HG02588 (cell line): ENCODE measurements at regions not wholly inside any gene's neighbourhood (a gene's known extent, or its start where the extent isn't known, plus 50 kb on each side); places are given as distances from the start of the nearest gene placed in this dataset.
"Not testable (repeated sequence)": the region's sequence is repeated elsewhere in the genome, so short reads cannot be mapped to it uniquely, and the experiment has no call there.

ENCODE experiments used
- ATAC-seq: cut with Tn5 transposase; IDR thresholded peaks from one replicate; pipeline ENCODE4 v1.9.1; 2021; ENCODE audit warnings: mild to moderate bottlenecking, moderate library complexity; ENCODE audit not compliant: unreplicated experiment

DNA sequence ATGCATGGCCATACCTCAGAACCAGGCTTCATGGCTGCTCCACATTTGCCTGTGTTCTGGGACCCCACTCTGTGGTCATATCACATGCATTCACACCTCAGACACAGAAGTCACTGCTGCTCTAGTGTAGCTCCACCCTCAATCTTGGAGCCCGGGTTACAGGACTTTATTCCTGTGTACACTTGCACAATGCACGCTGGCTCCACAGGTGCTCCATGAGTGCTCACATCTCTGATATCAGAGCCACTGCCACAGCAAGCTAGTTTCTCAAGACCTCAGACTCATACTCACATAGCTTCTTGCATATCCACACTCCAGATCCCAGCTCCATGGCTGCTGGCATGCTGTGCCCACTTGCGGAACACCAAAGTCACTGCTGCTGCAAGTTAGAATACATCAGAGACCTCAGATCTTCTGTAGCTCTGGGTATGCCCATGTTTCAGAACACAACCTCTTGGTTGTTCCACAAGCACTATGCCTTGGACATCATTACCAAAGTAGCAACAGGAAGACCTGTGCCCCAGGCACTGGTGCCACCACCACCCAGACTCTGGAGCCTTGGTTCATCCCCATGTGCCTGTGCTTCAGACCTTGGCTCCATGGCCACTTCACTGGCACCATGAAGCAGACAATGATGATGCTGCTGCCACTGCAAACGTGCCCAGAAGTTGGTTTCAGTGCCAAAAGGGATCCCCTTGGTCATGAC is 269.5 kb upstream of the PCDH20 start:
- no peak for ATAC-seq

DNA sequence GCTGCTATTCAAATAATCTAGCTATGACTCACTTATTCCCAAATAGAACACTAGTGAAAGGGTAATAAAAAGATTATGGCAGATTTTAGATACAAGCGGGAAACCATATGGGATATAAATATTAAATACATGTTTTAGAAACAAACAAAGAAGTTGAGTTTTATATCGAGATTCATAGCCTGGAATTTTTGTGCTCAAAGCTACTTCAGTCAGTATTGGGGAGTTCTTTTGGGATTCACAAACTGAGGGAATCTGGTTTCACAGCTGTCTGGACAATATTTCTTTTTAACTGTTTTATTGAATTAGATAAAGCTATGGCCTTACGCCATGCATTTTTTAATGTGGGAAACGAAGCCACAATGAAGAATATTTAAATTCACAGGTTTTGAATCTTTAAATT is 257.1 kb upstream of the PCDH20 start:
- no peak for ATAC-seq

DNA sequence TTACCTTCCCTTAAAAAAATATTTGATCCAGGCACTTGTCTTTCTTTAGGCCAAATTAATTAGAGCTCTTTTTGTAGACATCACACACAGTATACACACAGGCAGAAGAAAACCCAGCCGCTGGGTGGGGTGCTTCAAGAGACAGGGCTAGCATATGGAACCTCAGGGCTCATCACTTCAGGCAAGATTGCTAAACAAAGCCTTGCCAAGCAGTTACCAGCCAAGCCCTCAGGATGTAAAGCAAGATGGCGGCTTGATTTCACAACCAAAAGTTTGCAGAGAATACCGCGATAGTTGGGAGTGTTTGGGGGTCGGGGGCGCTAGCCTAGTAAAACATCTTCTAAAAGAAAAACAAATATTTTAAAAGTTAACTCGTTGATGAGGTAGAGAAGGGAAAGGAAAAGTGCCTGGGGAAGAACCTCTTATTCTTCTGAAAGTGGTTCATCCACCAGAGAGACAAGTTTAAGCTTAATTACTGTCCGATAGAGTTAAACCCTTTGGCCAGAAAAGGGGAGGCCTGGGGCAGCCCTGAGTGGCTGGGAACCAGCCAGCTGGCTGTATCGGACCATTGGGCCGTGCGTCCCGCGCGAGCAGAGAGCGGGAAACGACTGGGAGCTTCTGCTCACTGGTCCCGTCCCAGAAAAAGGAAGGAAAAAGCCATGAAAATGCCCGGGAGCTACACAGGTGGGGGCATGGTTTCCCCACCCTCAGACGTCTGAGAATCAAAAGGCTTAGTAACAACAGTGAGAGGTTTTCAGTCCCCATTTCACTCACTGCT is 254.9 kb upstream of the PCDH20 start:
- ATAC-seq = no peak

DNA sequence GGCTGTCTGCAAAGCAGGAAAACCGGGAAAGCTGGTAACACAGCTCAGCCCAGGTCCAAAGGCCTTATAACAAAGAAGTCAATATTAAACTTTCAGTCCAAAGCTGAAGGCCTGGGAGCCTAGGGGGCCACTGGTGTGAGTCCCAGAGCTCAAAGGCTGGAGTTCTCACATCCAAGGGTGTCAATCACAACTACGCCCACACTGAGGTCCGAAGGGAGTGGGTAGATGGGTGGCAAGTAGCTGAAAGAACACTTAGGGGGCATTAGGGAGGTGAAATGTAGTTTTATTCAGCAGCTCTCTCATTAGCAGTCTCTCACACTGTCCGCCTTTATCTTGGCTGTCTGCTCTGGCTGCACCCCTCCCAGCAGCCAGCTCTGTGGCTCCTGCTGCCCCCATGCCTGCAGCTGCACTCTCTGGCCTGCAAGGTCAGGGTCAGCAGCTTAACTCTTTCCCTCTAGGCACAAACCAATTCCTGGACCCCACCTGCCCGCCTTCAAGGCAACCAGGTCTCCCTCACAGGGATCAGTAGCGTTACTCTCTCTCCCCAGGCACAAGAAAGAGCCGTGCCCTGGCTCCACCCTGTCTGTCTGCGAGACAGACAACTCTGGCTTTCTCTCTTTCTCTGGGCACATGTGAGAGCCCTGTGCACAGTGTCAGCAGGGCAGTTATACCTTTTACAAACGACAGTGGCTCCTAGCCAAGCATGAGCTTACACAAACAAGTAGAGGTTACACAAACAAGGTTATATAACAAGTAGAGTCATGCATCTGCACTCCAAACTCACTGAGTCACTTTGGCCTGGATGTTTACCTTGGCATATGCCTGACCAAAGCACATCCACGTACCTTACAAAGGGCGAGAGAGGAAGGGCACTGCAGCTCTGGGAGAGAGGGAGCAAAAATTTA is 249.4 kb upstream of the PCDH20 start:
- no peak for ATAC-seq

DNA sequence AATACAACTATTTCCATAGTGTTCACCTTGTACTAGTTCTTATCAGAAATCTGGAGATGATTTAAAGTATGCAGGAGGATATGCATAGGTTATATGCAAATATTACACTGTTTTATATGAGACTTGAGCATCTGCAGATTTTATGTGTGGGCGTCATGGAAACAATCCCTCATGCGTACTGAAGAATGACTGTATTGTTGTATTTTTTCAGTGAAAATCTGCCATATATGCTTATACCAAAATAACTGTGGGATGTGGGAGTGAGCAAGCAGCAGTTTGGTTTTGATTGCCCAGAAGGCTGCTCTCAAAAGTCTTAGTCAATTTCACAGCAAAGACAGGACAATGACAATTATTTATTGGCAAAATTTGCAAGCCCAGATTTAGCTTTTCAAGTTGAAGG is 238.8 kb upstream of the PCDH20 start:
- no peak for ATAC-seq

DNA sequence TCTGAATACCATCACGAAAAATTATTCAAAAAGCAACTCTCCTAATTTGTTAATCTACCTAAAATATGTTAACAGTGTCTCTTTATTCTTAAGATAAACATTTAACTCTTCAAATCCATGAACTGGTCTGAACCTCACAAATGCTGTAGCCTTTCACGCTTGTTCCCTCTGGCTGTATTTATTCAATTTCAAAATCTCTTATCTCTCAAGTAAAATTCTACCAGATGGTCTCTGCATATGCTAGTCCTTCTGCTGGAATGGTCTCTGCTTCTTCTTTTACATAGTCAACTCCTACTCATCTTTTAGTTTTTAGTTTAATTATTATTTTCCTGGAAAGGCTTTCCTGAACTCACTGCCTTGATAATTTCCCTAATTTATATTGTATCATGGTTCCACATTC is 232.9 kb upstream of the PCDH20 start:
- ATAC-seq = no peak

DNA sequence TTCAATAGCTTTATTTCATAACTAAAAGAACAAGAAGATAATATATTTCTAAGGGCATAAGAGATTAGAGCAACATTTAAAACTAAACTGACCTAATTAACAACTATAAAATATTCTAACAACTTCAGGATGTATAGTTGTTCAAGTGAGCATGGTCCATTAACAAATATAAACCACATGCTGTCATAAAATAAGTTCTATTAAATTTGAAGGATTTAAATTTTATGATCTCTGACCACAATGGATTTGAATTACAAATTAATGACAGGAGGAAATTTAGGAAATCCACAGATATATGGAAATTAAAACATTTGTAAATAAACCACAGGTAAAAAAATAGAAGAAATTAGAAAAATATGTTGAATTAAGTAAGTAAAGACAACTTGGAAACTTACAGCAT is 196.5 kb upstream of the PCDH20 start:
- ATAC-seq = no peak

DNA sequence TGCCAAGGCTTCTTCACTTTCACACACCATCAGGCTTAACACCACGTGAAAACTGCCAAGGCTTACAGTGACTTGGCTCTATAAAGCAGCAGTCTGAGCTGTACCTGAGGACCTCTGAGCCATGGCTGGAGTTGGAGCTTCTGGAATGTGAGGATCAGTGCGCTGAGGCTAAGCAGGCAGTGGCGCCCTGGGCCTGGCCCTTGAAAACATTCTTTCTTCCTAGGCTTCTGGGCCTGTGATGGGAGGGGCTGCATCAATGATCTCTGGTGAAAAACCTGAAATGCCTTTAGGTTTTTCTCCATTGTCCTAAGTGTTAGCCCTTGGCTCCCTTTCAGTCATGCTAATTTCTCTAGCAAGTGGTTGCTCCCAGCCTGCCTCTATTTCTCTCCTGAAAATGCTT is 192.5 kb upstream of the PCDH20 start:
- no peak for ATAC-seq

DNA sequence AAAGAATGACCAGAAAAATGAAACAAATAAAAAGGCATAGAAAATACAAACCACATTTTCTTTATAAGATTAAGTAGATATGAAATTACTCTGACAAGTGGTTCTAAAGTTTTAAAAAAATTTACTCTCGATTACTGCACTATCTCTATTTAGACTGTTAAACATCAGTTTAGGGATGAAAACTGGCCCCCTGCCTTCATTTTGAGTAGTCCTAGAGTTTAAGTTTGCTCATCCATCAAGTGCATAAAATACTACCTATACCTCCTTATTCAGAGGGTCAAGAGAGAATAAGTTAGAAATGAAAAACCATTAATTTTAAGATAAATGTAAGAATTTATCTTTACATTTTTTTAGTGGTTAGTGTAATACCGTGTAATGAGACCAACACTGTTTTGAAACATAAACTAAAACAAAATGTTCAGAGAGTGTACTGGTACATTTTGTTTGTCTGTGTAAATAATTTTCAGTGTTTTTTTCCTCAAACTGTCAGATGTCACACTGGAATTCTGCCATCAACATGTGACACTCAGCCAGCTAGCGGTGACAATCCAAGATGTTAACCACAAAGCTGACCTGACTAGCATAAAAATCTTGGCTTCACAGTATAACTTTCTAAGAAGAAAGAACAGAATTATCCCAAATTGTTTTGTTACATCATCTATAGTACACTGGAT is 184.8 kb upstream of the PCDH20 start:
- ATAC-seq = no peak

DNA sequence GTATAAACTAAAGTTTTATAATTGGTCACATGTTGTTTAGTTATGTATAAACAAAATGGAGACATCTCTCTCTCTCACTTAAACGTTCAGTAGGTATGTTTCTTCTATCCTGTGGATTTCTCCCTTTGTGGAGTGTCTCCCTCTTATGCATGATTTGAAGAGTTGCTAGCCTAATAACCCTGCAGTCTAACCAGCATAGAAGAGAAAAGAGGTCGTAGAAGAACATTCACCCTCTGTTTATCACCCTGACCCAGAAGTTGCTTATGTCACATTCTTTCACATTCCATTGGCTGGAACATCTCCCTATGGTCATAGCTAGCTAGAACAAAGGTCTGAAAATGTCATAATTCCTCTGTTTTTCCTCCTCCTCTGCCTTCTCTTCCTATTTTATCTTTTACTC is 176.8 kb upstream of the PCDH20 start:
- ATAC-seq = no peak

DNA sequence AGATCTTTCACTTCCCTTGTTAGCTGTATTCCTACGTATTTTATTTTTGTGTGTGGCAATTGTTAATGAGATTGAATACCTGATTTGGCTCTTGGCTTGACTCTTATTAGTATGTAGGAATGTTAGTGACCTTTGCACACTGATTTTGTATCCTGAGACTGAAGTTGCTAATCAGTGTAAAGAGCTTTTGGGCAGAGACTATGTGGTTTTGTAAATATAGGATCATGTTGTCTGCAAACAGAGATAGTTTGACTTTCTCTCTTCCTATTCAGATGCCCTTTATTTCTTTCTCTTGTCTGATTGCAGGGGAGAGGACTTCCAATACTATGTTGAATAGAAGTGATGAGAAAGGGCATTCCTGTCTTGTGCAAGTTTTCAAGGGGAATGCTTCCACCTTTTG is 160.3 kb upstream of the PCDH20 start:
- ATAC-seq = no peak

DNA sequence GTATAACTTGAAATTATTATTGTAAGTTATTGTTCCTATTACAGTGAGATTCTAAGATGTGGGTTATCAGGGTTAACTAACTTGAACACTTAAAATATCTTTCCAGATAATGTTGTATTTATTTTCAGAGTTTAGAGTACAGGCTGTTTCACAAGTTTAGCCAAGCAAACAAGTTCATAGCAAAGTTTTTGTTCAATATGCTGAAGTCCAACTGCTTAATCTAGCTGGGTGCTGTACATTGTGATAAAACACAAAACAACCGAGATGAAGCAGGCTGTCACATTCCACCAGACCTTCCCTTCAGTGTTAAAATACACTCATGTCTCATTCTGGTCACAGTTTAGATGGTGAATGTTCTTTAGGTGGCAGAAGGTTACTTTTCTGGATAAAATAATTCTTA is 148.0 kb upstream of the PCDH20 start:
- ATAC-seq = no peak

DNA sequence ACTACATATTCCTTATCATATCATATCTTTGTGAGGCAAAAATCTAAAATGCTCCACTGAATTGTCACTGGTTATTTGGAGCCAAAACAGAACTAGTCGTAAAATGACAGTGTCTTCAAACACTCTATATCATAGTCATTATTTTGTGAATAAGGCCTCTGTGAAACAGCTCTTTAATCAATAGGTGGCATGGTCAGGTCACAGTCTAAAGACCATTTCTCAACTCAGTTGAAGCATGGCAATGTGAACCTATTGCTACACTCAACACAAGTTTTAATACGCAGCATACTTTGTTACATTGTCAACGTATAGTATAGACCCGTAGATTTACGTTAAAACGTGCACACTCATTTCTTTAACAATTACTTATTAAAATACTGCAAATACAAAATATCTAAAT is 131.3 kb upstream of the PCDH20 start:
- no peak for ATAC-seq

DNA sequence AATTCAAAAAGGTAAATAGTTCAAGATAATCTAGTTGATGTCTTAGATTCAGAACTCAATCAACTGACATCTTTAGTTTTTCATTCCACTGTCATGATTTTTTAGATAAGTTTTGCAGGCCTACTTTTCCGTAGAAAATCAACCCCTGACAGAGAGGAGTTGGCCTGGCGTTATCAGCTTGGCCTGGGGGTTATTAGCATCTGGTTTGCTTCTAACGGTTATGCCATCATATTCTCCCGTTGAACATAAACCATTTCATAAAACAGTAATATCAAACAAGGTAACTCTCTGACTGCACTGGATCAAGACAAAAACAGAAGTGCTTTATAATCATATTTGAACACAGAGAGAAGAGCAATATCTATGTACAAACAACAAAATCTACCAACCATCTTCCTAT is 130.8 kb upstream of the PCDH20 start:
- ATAC-seq = no peak

DNA sequence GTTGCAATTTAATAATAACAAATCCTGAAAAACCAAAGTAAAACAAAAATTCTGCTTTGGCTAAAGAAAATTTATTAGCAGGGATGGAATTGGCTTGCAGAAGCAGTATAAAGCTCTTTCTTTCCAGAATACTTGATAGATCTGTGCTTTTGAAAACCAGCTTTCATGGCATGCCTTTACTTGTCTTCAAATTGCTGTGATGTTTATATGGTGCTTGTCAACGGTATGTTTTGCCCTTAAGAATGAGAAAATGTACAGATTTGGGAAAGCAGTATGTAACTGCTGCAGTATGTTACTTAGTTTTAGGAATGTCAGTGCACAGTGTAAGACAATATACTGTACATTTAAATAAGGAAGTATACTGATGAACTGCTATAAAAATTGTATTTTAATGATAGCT is 120.8 kb upstream of the PCDH20 start:
- no peak for ATAC-seq

DNA sequence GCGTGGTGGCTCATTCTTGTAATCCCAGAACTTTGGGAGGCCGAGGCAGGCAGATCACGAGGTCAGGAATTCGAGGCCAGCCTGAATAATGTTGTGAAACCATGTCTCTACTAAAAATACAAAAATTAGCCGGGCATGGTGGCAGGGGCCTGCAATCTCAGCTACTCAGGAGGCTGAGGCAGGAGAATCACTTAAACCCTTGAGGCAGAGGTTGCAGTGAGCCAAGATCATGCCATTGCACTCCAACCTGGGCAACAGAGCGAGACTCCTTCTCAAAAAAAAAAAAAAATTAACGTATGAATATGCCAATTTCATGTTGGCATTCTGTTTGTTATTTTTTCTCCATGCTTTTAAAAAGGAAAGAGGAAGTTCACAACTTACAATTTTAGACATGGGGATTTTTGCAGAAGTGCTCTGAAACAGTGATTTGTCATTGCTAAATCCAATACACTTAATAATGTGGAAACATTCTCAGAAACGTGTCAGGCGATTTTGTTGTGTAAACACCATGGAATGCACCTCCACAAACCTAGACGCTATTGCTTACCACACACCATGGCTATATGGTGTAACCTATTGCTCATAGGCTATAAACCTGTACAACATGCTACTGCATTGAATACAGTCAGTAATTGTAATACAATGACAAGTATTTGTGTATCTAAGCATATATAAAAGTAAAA is 115.9 kb upstream of the PCDH20 start:
- peak; percentile 38 for ATAC-seq

DNA sequence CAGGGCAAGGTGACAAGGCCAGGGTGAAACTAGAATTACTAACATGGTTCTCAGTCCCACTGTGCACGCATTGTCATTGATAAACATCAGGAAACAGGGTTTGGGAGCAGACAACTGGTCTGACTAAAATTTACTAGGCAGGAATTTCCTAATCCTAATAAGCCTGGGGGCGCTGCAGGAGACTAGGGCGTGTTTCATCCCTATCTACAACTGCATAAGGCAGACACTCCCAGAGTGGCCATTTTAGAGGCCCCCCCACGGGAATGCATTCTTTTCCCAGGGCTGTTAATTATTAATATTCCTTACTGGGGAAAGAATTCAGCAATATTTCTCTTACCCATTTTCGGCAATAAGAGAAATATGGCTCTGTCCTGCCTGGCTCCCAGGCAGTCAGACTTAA is 103.6 kb upstream of the PCDH20 start:
- ATAC-seq = not testable (repeated sequence)

DNA sequence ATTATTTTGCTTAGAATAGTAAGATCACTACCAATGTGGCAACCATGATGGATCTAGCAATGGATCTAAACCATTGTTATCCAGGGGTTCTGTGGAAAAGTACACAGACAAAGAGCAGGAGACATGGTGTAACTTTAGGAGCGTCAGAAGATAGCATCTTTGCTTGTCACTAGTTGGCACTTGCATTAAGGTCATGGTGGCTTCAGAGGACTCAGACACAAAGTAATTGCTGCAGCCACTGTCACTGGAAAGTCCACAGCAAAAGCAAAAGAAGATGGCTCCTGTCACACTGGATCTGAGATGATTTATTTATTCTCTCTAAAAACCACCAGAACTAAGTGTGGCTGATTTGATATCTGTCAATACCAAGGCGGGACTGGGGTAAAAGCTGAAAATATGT is 93.3 kb upstream of the PCDH20 start:
- ATAC-seq = no peak

DNA sequence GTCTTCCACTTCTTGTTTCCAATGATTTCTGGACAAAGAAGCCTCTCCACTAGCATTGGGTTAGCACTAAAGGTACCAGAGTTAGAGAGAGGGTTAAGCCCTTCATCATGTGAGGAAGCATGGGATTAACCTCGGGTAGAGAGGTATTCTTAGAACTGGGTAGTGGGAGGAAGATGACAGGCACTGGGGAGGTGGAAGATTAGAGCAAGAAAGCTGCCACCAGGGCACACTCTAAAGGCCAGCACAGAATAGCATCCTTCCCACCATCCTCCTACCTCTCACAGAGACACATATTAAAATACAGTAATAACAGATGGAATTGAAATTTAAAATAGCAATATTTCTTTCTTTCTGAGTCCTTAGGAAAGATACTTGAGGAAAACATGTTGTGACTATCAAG is 84.5 kb upstream of the PCDH20 start:
- no peak for ATAC-seq

DNA sequence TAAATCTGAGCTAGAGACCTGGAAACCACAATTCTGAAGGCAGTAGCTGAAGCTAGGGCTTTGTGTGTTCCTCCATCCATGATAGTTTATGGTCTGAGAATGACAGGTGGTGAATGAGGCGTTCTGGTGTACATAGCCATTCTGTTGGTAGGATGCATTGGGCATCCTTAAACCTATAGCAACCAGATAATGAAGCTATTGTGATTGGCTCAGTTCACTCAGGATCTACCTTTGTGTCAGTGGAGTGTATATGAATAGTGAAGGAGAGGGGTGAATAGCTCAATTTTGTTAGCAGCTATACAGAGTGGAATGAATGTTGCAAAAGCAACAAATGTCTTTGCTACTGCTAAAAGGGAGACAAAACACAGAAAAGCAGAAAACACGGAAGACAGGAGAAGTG is 80.0 kb upstream of the PCDH20 start:
- no peak for ATAC-seq

DNA sequence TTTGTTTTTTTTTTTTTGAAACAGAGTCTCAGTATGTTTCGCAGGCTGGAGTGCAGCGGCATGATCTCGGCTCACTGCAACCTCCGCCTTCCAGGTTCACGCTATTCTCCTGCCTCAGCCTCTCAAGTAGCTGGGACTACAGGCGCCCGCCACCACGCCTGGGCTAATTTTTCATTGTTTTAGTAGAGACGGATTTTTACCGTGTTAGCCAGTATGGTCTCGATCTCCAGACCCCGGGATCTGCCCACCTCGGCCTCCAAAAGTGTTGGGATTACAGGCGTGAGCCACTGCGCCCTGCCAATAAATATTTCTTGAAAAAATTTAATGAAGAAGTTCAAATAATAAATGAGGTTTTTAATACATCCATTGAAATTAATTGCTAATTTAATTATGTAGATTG is 77.9 kb upstream of the PCDH20 start:
- not testable (repeated sequence) for ATAC-seq
